Breast epithelium (tissue), 4 donors: ENCODE measurements at regions not wholly inside any gene's neighbourhood (a gene's known extent, or its start where the extent isn't known, plus 50 kb on each side); places are given as distances from the start of the nearest gene placed in this dataset.
A peak's percentile ranks its signal among the peaks of the same experiment; 100 is the strongest.

Experiments used
- DNase-seq, 2 donors: peaks; one replicate each; pipeline ENCODE4 v3.0.0-alpha.2; 2019; ENCODE audit warnings: low spot score in 2 of 2
- H3K27ac ChIP-seq, 2 donors: fragments of 200-600 bp; sonication (generic) in 1 of 2; one replicate each; pipeline ENCODE4 v1.5.1; 2016 to 2019; ENCODE audit warnings: mild to moderate bottlenecking in 1 of 2
- H3K27me3 ChIP-seq, 2 donors: fragments of 200-600 bp; sonication (generic) in 1 of 2; one replicate each; pipeline versions ENCODE4 v1.5.1 to v1.6.0; 2017 to 2019; ENCODE audit warnings: control low read depth in 1 of 2, mild to moderate bottlenecking in 1 of 2
- H3K36me3 ChIP-seq: fragments of 200-600 bp; one replicate; pipeline ENCODE4 v1.5.1; 2019
- H3K4me1 ChIP-seq, 2 donors: fragments of 200-600 bp; sonication (generic); one replicate each; pipeline ENCODE4 v1.5.1; 2016 to 2019; ENCODE audit warnings: control low read depth in 1 of 2
- H3K4me3 ChIP-seq, 3 donors: fragments of 200-600 bp; sonication (generic); 1 replicate in 2 of 3; 2 replicates in 1 of 3; pipeline ENCODE4 v1.5.1; 2016 to 2019; ENCODE audit warnings: mild to moderate bottlenecking in 3 of 3, moderate library complexity in 2 of 3
- H3K9me3 ChIP-seq, 2 donors: fragments of 200-600 bp; sonication (generic) in 1 of 2; one replicate each; pipeline ENCODE4 v1.5.1; 2016 to 2019; ENCODE audit warnings: control low read depth in 1 of 2
- POLR2A ChIP-seq: fragments of 450-650 bp; IDR thresholded peaks from one replicate; pipeline ENCODE4 v1.6.1; 2016; ENCODE audit warnings: antibody characterized with exemption, mild to moderate bottlenecking, moderate library complexity
- POLR2AphosphoS5 ChIP-seq, 3 donors: sonication (generic); formaldehyde crosslinking; IDR thresholded peaks; one replicate each; pipeline ENCODE4 v1.6.1; 2017; ENCODE audit warnings: antibody characterized with exemption in 3 of 3
- intact Hi-C: fragments of 100-400 bp; cut with DNase I; formaldehyde crosslinking; loops from one replicate; pipeline ENCODE4 v1.15.1; 2023; ENCODE audit warnings: low total_unique reads
- TF ChIP-seq, protein P1 (sequence below), 3 donors: fragments of 450-650 bp; IDR thresholded peaks; one replicate each; pipeline ENCODE4 v1.5.1; 2016 to 2017; ENCODE audit warnings: antibody characterized with exemption in 3 of 3, mild to moderate bottlenecking in 3 of 3, moderate library complexity in 3 of 3

DNA sequence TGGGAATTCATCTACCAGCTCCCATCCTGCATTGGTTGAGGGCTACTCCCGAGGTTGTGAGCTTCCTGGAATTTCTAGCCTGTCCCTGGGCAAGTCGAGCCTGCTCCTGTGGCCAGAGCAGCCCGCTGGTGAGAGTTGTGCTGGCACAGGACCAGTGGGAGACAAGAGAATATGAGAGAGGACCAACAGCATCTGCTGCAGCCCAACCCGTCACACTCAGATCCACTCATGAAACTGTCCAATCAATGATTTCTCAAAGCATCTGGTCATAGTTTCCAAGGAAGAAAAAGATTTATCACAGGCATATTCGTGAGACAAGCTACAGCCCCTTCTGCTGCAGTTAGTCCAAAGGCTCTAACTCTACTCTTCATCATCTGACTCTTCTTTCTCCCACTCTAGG lies 64.4 kb upstream of the RAI14 start:
- intact Hi-C loops, result no loop called here
- Histone ChIP-seq H3K27me3 (no peaks in the 10 kb centered on the region), H3K9me3 (no peaks in the 10 kb centered on the region), H3K27ac (no peak overlapping the region), H3K36me3 (no peaks in the 10 kb centered on the region), H3K4me3 (no peak overlapping the region), H3K4me1 (no peaks in the 10 kb centered on the region)
- TF ChIP-seq, protein P1, sequence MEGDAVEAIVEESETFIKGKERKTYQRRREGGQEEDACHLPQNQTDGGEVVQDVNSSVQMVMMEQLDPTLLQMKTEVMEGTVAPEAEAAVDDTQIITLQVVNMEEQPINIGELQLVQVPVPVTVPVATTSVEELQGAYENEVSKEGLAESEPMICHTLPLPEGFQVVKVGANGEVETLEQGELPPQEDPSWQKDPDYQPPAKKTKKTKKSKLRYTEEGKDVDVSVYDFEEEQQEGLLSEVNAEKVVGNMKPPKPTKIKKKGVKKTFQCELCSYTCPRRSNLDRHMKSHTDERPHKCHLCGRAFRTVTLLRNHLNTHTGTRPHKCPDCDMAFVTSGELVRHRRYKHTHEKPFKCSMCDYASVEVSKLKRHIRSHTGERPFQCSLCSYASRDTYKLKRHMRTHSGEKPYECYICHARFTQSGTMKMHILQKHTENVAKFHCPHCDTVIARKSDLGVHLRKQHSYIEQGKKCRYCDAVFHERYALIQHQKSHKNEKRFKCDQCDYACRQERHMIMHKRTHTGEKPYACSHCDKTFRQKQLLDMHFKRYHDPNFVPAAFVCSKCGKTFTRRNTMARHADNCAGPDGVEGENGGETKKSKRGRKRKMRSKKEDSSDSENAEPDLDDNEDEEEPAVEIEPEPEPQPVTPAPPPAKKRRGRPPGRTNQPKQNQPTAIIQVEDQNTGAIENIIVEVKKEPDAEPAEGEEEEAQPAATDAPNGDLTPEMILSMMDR (IDR thresholded peaks at IDR 0.05), result no peak
- TF ChIP-seq POLR2AphosphoS5 (IDR thresholded peaks at IDR 0.05), result no peak
- no peak for TF ChIP-seq POLR2A
- DNase-seq, result no peak

DNA sequence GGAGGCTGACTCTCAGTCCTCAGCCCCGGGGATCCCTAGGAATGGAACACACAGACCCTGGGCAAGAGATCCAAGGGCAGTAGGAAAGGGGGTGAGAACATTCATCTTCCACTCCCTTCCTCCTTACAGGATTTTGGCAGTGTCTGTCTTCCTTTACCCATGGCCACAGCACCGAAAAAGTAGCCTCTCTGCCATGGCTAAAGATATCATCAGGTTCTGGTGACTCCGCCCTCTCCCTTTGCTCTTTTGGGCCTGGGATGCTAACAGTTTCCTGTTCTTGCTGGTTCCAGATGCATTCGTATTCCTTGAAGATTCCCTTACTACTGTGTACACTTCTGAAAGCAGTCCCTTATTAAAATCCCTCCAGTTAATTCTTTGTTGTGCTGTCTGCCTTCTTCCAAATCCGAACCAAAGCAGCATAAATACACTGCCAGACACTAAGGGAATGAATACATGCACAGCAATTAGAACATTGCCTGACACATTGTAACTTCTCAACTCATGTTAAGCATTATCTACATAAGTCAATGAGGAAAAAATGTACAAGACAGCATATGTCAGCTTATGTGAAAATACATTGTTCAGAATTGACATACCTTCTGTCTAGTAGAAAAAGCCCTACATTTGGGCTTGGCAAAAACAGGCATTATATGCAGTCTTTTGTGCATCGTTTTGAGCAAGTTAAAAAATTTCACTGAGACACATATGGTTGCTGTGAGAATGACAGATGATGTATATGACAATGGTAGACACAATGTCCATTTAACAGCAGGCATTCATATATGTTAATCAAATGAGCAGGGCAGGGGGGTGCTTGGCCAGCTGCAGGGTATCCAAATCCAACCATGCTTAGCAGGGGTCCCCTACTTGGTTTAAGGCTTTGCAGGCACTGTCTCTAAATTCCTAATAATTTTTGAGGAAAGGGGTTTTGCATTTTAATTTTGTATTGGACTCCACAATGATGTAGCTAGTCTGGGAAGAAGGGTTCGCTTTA lies 58.8 kb upstream of the RAI14 start:
- TF ChIP-seq, protein P1 (IDR thresholded peaks at IDR 0.05), result no peak
- TF ChIP-seq POLR2A (no peak), POLR2AphosphoS5 (IDR thresholded peaks at IDR 0.05) (no peak)
- Histone ChIP-seq H3K36me3 (no peaks in the 10 kb centered on the region), H3K4me1 (no peaks in the 10 kb centered on the region), H3K27ac (peak overlapping the region; percentile 11 to 52), H3K9me3 (no peaks in the 10 kb centered on the region), H3K4me3 (no peak overlapping the region), H3K27me3 (no peaks in the 10 kb centered on the region)
- no peak for DNase-seq
- intact Hi-C loops, result no loop called here

DNA sequence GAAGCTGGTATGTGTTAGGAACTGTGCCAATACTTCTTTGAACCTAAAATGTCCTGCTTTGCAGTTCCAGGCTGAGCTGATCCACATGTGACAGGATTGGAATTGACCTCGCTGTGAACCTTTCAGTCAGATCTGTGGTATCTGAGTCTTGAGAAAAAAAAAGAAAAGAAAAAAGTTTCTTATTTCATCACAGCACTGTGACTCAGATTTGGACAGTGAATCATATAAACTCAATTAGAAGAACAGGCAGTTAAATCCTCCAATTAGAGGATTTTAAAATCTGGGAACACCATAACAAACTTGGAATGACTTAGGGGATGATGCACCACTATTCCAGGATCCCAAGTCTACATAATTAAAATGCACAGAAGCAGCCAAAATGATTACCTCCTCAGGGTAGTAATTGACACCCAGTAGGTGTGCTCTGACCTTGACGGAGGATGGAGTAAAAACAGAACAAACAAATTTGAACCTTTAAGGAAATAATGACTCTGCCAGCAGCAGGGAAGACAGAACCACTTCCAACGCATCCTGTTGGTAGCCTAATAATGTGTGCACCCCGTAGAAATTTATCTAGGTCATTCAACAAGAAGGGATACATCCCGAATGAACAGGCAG lies 57.8 kb upstream of the RAI14 start:
- H3K27me3 ChIP-seq, result no peaks in the 10 kb centered on the region
- peak overlapping the region; percentile 39 to 52 for H3K27ac ChIP-seq
- no peak overlapping the region for H3K4me3 ChIP-seq
- TF ChIP-seq POLR2A (no peak), POLR2AphosphoS5 (IDR thresholded peaks at IDR 0.05) (no peak)
- TF ChIP-seq, protein P1 (IDR thresholded peaks at IDR 0.05), result no peak
- no peaks in the 10 kb centered on the region for H3K9me3 ChIP-seq
- H3K4me1 ChIP-seq, result no peaks in the 10 kb centered on the region
- intact Hi-C loops, result no loop called here
- H3K36me3 ChIP-seq, result no peaks in the 10 kb centered on the region
- DNase-seq, result no peak

DNA sequence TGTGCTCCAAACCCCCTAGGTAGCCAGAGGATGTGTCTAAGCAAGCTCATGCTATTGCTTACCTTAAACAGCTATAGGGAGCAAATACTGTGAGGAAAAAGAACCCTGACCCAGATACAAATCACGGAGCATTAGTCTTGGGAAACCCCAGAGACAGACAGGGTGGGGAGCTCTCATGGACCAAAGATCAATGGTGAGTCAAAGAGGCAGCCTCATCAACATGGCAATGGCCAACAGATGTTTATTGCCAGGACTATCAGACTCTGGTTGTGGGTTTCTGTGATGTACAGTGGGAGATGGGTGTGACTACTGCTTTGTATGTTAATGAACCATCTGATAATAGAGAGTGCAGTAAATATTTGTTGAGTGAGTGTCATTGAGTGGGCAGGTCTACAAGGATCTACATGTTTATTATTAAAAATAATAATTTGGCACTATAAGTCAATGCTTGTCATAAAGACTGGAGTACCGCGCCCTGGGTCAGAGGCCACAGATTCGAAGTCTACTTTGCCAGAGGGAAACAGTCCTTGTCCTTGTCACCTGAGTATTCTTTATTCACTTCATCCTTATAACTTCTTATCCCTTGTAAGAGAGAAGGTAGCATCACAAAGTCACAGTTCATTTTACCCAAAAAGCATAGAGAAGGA lies 56.5 kb upstream of the RAI14 start:
- Histone ChIP-seq H3K27ac (no peak overlapping the region), H3K27me3 (no peaks in the 10 kb centered on the region), H3K4me3 (no peak overlapping the region), H3K36me3 (no peaks in the 10 kb centered on the region), H3K9me3 (no peaks in the 10 kb centered on the region), H3K4me1 (no peaks in the 10 kb centered on the region)
- TF ChIP-seq, protein P1 (IDR thresholded peaks at IDR 0.05), result no peak
- TF ChIP-seq POLR2AphosphoS5 (IDR thresholded peaks at IDR 0.05) (no peak), POLR2A (no peak)
- intact Hi-C loops, result no loop called here
- DNase-seq, result no peak
